ENCODE measurements at regions not wholly inside any gene's neighbourhood (a gene's known extent, or its start where the extent isn't known, plus 50 kb on each side); places are given as distances from the start of the nearest gene placed in this dataset.

DNA sequence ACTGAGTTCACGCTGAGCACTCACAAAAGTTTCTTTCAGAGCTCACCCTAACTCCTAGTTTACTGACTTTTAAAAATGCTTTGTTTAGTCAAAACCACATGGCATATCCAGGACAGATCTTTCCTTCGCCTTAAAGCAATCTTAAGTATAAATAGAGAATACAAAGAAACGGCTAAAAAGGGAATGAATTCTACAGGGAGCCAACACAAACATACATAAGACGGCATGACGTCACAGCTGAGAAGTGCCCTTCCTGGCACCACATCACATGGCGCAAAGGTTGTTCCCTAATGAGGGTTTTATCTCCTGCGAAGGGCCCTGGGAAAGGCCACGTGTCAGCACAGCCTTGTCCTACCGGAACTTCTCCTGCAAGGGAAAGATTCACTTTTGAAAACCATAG lies 141.3 kb downstream of the IRX1 start:
- TF ChIP-seq, protein P1, sequence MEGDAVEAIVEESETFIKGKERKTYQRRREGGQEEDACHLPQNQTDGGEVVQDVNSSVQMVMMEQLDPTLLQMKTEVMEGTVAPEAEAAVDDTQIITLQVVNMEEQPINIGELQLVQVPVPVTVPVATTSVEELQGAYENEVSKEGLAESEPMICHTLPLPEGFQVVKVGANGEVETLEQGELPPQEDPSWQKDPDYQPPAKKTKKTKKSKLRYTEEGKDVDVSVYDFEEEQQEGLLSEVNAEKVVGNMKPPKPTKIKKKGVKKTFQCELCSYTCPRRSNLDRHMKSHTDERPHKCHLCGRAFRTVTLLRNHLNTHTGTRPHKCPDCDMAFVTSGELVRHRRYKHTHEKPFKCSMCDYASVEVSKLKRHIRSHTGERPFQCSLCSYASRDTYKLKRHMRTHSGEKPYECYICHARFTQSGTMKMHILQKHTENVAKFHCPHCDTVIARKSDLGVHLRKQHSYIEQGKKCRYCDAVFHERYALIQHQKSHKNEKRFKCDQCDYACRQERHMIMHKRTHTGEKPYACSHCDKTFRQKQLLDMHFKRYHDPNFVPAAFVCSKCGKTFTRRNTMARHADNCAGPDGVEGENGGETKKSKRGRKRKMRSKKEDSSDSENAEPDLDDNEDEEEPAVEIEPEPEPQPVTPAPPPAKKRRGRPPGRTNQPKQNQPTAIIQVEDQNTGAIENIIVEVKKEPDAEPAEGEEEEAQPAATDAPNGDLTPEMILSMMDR (IDR thresholded peaks at IDR 0.05; ENCODE audit: low read length): no peak
- TF ChIP-seq EZH2 (optimal IDR thresholded peaks at IDR 0.05; ENCODE audit: low read depth, low read length): no peak

Data from MM.1S (cell line).